ENCODE measurements at regions not wholly inside any gene's neighbourhood (a gene's known extent, or its start where the extent isn't known, plus 50 kb on each side); places are given as distances from the start of the nearest gene placed in this dataset.

GRCh38 chr3:45321607-45322391, 66.6 kb upstream of the LARS2 start:
- in situ Hi-C loops (cut with MboI), result no loop called here
- no peak overlapping the region for H3K4me2 ChIP-seq (ENCODE audit: unreplicated experiment)
- H3K4me3 ChIP-seq, result no peak overlapping the region
- no peaks in the 10 kb centered on the region for H4K20me1 ChIP-seq (ENCODE audit: insufficient read depth)
- no peak overlapping the region for H3K9ac ChIP-seq
- DNase-seq, result no peak
- H3K4me1 ChIP-seq (ENCODE audit: insufficient read depth), result no peaks in the 10 kb centered on the region
- no peak overlapping the region for H3K27ac ChIP-seq
- WGBS, 2 experiments (ENCODE audit: low coverage in 1 of 2, low lambda C conversion rate in 2 of 2, missing lambda C conversion rate in 2 of 2), result 62 to 65% methylated on average over 11 of the region's 11 CpGs
- no peaks in the 10 kb centered on the region for H3K9me3 ChIP-seq (ENCODE audit: low read depth)
- no peaks in the 10 kb centered on the region for H3K36me3 ChIP-seq (ENCODE audit: low read depth)
- no peaks in the 10 kb centered on the region for H3K79me2 ChIP-seq (ENCODE audit: insufficient read depth)
- H2AFZ ChIP-seq, result no peak overlapping the region
- no peak for TF ChIP-seq EZH2 (IDR thresholded peaks at IDR 0.05; ENCODE audit: insufficient read depth, poor library complexity, severe bottlenecking)
- TF ChIP-seq EZH2phosphoT487 (IDR thresholded peaks at IDR 0.05; ENCODE audit: insufficient read depth, low read depth), result no peak
- no peaks in the 10 kb centered on the region for H3K9me2 ChIP-seq (ENCODE audit: insufficient read depth)
- H3F3A ChIP-seq (ENCODE audit: insufficient read depth), result no peaks in the 10 kb centered on the region
- peaks cover 31% of the 10 kb centered on the region; the same call in 1 of the 2 replicates for H3K27me3 ChIP-seq (replicated peaks; ENCODE audit: insufficient read depth)

- H3K36me3 ChIP-seq (ENCODE audit: low read depth), result no peaks in the 10 kb centered on the region
- H3K27ac ChIP-seq, result no peak overlapping the region
- in situ Hi-C loops (cut with MboI), result no loop called here
- no peak overlapping the region for H2AFZ ChIP-seq
- TF ChIP-seq EZH2 (IDR thresholded peaks at IDR 0.05; ENCODE audit: insufficient read depth, poor library complexity, severe bottlenecking) (no peak), EZH2phosphoT487 (IDR thresholded peaks at IDR 0.05; ENCODE audit: insufficient read depth, low read depth) (no peak)
- H3K9me3 ChIP-seq (ENCODE audit: low read depth), result no peaks in the 10 kb centered on the region
- no peaks in the 10 kb centered on the region for H3K9me2 ChIP-seq (ENCODE audit: insufficient read depth)
- WGBS, 2 experiments (ENCODE audit: low coverage in 1 of 2, low lambda C conversion rate in 2 of 2, missing lambda C conversion rate in 2 of 2), result 72 to 79% methylated on average over 4 of the region's 4 CpGs
- peaks cover 39% of the 10 kb centered on the region for H3K27me3 ChIP-seq (replicated peaks; ENCODE audit: insufficient read depth)
- H3K79me2 ChIP-seq (ENCODE audit: insufficient read depth), result no peaks in the 10 kb centered on the region
- H3K4me1 ChIP-seq (ENCODE audit: insufficient read depth), result no peaks in the 10 kb centered on the region
- no peak for DNase-seq
- no peak overlapping the region for H3K4me2 ChIP-seq (ENCODE audit: unreplicated experiment)
- no peak overlapping the region for H3K9ac ChIP-seq
- H4K20me1 ChIP-seq (ENCODE audit: insufficient read depth), result no peaks in the 10 kb centered on the region
- no peak overlapping the region for H3K4me3 ChIP-seq
- H3F3A ChIP-seq (ENCODE audit: insufficient read depth), result no peaks in the 10 kb centered on the region
Measured at GRCh38 chr3:45322616-45323015, 65.8 kb upstream of the LARS2 start.

GRCh38 chr3:45325676-45326075, 62.7 kb upstream of the LARS2 start:
- no peaks in the 10 kb centered on the region for H3F3A ChIP-seq (ENCODE audit: insufficient read depth)
- no peak overlapping the region for H3K9ac ChIP-seq
- no peaks in the 10 kb centered on the region for H3K36me3 ChIP-seq (ENCODE audit: low read depth)
- no peaks in the 10 kb centered on the region for H3K79me2 ChIP-seq (ENCODE audit: insufficient read depth)
- H3K4me2 ChIP-seq (ENCODE audit: unreplicated experiment), result no peak overlapping the region
- no peaks in the 10 kb centered on the region for H3K4me1 ChIP-seq (ENCODE audit: insufficient read depth)
- no peaks in the 10 kb centered on the region for H3K9me2 ChIP-seq (ENCODE audit: insufficient read depth)
- no peak overlapping the region for H2AFZ ChIP-seq
- in situ Hi-C loops (cut with MboI), result no loop called here
- no peak overlapping the region for H3K4me3 ChIP-seq
- H3K9me3 ChIP-seq (ENCODE audit: low read depth), result no peaks in the 10 kb centered on the region
- TF ChIP-seq EZH2phosphoT487 (IDR thresholded peaks at IDR 0.05; ENCODE audit: insufficient read depth, low read depth) (no peak), EZH2 (IDR thresholded peaks at IDR 0.05; ENCODE audit: insufficient read depth, poor library complexity, severe bottlenecking) (no peak)
- DNase-seq, result no peak
- 65 to 71% methylated on average over 4 of the region's 4 CpGs for WGBS, 2 experiments (ENCODE audit: low coverage in 1 of 2, low lambda C conversion rate in 2 of 2, missing lambda C conversion rate in 2 of 2)
- H3K27me3 ChIP-seq (replicated peaks; ENCODE audit: insufficient read depth), result peaks cover 33% of the 10 kb centered on the region
- H4K20me1 ChIP-seq (ENCODE audit: insufficient read depth), result no peaks in the 10 kb centered on the region
- H3K27ac ChIP-seq, result no peak overlapping the region

- Histone ChIP-seq H3K9ac (no peak overlapping the region), H3K27ac (no peak overlapping the region), H3K4me1 (ENCODE audit: insufficient read depth) (no peaks in the 10 kb centered on the region), H4K20me1 (ENCODE audit: insufficient read depth) (no peaks in the 10 kb centered on the region), H3K4me2 (ENCODE audit: unreplicated experiment) (no peak overlapping the region), H3K9me2 (ENCODE audit: insufficient read depth) (no peaks in the 10 kb centered on the region), H3K27me3 (replicated peaks; ENCODE audit: insufficient read depth) (peaks cover 27% of the 10 kb centered on the region), H3K79me2 (ENCODE audit: insufficient read depth) (no peaks in the 10 kb centered on the region), H3K36me3 (ENCODE audit: low read depth) (no peaks in the 10 kb centered on the region), H2AFZ (no peak overlapping the region), H3K9me3 (ENCODE audit: low read depth) (no peaks in the 10 kb centered on the region), H3F3A (ENCODE audit: insufficient read depth) (no peaks in the 10 kb centered on the region), H3K4me3 (no peak overlapping the region)
- no peak for DNase-seq
- no peak for TF ChIP-seq EZH2 (IDR thresholded peaks at IDR 0.05; ENCODE audit: insufficient read depth, poor library complexity, severe bottlenecking)
- TF ChIP-seq EZH2phosphoT487 (IDR thresholded peaks at IDR 0.05; ENCODE audit: insufficient read depth, low read depth), result no peak
- 57 to 62% methylated on average over 8 of the region's 8 CpGs for WGBS, 2 experiments (ENCODE audit: low coverage in 1 of 2, low lambda C conversion rate in 2 of 2, missing lambda C conversion rate in 2 of 2)
- in situ Hi-C loops (cut with MboI), result no loop called here
Measured at GRCh38 chr3:45329761-45330305, 58.5 kb upstream of the LARS2 start.

Measured in GM23248 (cell line).